Effector memory CD8-positive, alpha-beta T cell (primary cell): ENCODE measurements at regions not wholly inside any gene's neighbourhood (a gene's known extent, or its start where the extent isn't known, plus 50 kb on each side); places are given as distances from the start of the nearest gene placed in this dataset.

Source experiments
- ATAC-seq: fragments of 150-1000 bp; cut with Tn5 transposase; replicated peaks from 2 replicates; pipeline ENCODE4 v1.10.0; 2021; ENCODE audit warnings: mild to moderate bottlenecking, moderate library complexity
- DNase-seq, 3 experiments: peaks; one replicate each; pipeline ENCODE4 v3.0.0; 2021
- H3K27ac Mint-ChIP-seq, 2 donors: one replicate each; pipeline ENCODE4 v1.8.0; 2022; ENCODE audit warnings: mild to moderate bottlenecking in 2 of 2, mixed read lengths in 2 of 2, moderate library complexity in 2 of 2
- H3K27me3 Mint-ChIP-seq, 2 donors: one replicate each; pipeline ENCODE4 v1.8.0; 2022; ENCODE audit warnings: mixed read lengths in 2 of 2
- H3K36me3 Mint-ChIP-seq: one replicate; pipeline ENCODE4 v1.8.0; 2022; ENCODE audit warnings: mild to moderate bottlenecking, moderate library complexity, mixed read lengths; ENCODE audit not compliant: insufficient read depth
- H3K4me1 Mint-ChIP-seq, 2 donors: one replicate each; pipeline ENCODE4 v1.8.0; 2022; ENCODE audit warnings: low read depth in 2 of 2, mixed read lengths in 2 of 2
- H3K4me3 Mint-ChIP-seq, 2 donors: one replicate each; pipeline ENCODE4 v1.8.0; 2022; ENCODE audit warnings: mild to moderate bottlenecking in 2 of 2, mixed read lengths in 2 of 2, moderate library complexity in 2 of 2
- H3K9me3 Mint-ChIP-seq, 2 donors: one replicate each; pipeline ENCODE4 v1.8.0; 2022; ENCODE audit warnings: mixed read lengths in 2 of 2

DNA sequence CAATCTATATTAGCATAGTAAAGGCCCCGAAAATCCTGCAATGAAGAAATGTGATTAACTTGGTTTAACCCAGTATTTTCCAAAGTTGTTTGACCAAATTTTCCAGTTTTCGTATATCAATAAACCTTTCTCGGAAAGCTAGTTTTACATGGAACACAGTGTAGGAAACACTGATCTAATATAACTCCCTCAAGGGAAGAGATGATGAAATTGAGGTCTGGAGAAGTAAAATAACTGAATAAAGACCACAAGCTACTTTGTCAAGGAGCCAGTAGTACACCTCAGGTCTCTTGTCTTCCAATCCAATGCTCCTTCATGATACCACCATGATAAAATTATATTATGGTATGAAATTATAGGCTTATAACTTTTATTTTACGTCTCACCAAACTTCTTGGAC, 118.1 kb upstream of the TARS1 start:
- Mint-ChIP-seq H3K27me3 (peaks cover 0 to 10% of the 10 kb centered on the region in 2 donors), H3K4me3 (no peak overlapping the region), H3K4me1 (no peaks in the 10 kb centered on the region), H3K36me3 (no peaks in the 10 kb centered on the region), H3K9me3 (peaks cover 3 to 10% of the 10 kb centered on the region in 2 donors), H3K27ac (no peak overlapping the region)
- no peak for DNase-seq
- no peak for ATAC-seq

DNA sequence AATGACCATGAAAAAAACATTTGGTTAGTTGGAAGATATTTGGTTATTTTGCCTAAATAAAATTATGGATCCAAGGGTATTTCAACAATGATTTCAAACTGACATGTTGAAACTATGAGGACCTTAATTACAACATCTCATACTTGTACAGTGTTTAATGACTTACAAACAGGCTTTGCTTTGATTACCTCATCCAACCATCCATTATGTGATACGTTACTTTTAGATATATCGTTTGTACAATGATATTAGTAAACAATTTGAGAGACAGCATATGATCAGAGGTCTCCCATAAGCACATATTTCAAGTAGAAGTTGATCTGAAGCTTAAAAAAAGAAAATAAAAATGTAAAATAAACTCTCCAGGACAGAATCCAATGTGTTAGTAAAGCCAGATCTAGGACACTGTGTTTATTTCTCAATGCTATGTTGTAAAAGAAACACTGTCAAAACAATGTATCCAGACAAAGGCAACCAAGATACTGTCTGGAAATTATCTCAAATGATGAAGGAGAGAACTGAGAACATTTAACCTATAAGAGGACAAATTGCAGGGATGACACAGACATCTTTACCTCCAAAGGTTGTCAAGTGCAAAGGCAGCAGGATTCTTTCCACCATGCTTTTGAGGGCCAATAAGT, 116.0 kb upstream of the TARS1 start:
- Mint-ChIP-seq H3K9me3 (peaks cover 3 to 10% of the 10 kb centered on the region in 2 donors), H3K36me3 (no peaks in the 10 kb centered on the region), H3K4me3 (no peak overlapping the region), H3K4me1 (no peaks in the 10 kb centered on the region), H3K27ac (no peak overlapping the region), H3K27me3 (peaks cover 0 to 10% of the 10 kb centered on the region in 2 donors)
- DNase-seq (no peak), ATAC-seq (no peak)

DNA sequence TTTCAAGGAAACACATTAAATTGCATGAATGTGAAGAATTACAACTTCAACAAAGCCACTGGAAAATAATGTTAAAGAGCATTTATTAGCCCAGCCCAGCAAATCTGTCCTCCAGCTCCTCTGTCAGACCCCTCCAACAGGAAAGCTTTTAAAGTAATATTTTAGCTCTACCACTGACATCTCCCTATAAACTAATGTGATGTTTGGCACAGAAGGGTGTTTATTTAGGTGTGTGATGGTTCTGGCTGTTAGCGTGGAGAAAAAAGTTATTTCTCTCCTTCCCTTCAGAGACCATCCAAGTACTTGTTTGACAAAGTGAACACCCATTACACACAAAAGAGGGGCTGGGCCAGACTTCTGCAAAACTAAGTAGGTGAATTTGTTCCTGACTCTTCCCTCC, 111.9 kb upstream of the TARS1 start:
- no peak for ATAC-seq
- no peak for DNase-seq
- H3K4me1 Mint-ChIP-seq, result no peaks in the 10 kb centered on the region
- H3K9me3 Mint-ChIP-seq, result peaks cover 3 to 10% of the 10 kb centered on the region in 2 donors
- H3K27ac Mint-ChIP-seq, result no peak overlapping the region
- no peaks in the 10 kb centered on the region for H3K36me3 Mint-ChIP-seq
- H3K27me3 Mint-ChIP-seq, result peaks cover 0 to 10% of the 10 kb centered on the region in 2 donors
- H3K4me3 Mint-ChIP-seq, result no peak overlapping the region

DNA sequence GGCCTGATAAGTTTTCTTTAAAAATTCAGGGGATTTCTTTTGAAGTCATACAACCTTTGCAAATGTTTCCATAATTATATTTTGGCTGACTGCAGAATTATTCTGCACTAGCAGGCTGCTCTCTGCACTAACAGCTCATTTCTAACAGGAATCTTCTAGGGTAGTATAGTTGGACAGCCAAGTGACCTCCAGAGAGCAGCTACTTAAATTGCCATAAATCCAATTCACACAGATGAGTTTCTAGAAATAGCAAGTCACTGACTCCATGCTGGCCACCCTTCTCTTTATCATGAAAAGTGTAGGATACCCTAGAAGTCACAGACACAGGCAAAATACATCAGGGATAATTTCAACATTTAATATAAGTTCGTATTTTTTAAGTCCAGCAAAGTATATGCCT, 110.9 kb upstream of the TARS1 start:
- H3K4me3 Mint-ChIP-seq, result no peak overlapping the region
- H3K27me3 Mint-ChIP-seq, result peaks cover 0 to 10% of the 10 kb centered on the region in 2 donors
- ATAC-seq, result no peak
- no peaks in the 10 kb centered on the region for H3K4me1 Mint-ChIP-seq
- no peak for DNase-seq
- H3K9me3 Mint-ChIP-seq, result peaks cover 3 to 10% of the 10 kb centered on the region in 2 donors
- no peak overlapping the region for H3K27ac Mint-ChIP-seq
- H3K36me3 Mint-ChIP-seq, result no peaks in the 10 kb centered on the region

DNA sequence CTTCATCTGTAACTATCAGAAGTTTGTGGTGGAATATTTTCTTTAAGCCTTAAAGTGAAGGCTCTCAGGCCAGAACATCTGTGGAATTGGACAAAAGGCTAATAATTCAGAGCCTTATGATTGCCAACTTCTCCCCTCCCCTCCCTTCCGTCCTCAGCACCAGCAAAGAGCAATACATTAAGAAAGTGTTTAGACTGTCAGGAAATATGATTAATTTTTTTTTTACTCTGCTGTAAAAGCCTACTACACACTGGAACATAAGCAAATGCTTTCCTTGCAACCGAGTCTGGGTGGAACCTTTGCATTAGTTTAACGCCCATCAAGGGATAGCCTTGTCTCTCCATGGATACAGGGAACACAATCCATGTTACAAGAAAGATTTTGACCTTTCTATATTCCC, 110.3 kb upstream of the TARS1 start:
- Mint-ChIP-seq H3K9me3 (peaks cover 3 to 10% of the 10 kb centered on the region in 2 donors), H3K4me3 (no peak overlapping the region), H3K36me3 (no peaks in the 10 kb centered on the region), H3K27me3 (peaks cover 0 to 10% of the 10 kb centered on the region in 2 donors), H3K4me1 (no peaks in the 10 kb centered on the region), H3K27ac (no peak overlapping the region)
- ATAC-seq, result no peak
- no peak for DNase-seq

DNA sequence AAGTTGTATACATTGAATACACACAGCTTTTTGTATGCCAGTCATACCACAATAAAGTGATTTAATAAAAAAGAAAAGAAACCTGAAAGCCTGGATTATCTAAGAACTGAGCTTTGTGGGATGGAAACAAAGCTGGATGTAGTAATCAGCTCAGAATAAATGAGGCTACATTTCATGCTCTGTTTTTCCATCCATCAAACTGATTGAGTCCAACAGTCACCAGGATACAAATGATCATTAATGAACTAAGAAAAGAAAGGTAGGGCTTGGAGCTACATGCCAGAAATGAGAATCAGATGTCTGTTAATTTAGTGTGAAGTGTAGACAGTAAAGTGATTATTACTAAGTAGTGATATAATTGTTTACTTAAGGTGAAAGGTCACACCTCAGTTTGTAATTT, 109.8 kb upstream of the TARS1 start:
- Mint-ChIP-seq H3K4me1 (no peaks in the 10 kb centered on the region), H3K27ac (no peak overlapping the region), H3K36me3 (no peaks in the 10 kb centered on the region), H3K4me3 (no peak overlapping the region), H3K27me3 (peaks cover 0 to 10% of the 10 kb centered on the region in 2 donors), H3K9me3 (peaks cover 3 to 10% of the 10 kb centered on the region in 2 donors)
- ATAC-seq, result no peak
- DNase-seq, result no peak

DNA sequence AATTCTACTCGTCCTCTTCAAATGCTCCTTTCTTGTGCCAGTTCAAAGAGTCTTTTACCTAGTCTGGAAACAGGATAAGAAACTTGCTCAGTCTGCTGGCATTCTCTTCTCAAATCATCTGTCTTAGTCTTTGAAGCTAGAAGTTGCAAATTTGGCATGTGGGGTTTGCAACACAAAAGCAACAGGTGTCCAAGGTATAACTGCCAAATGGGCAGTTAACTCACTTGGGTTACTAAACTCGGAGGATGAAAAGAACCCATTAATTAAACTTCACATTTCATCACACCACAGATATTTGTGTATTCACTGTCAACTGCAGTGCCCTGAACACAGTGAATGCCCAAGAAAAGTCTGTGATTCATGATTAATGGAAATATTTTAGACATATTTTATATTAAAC, 108.0 kb upstream of the TARS1 start:
- Mint-ChIP-seq H3K4me3 (no peak overlapping the region), H3K9me3 (no peaks in the 10 kb centered on the region), H3K4me1 (no peaks in the 10 kb centered on the region), H3K27ac (no peak overlapping the region), H3K36me3 (no peaks in the 10 kb centered on the region), H3K27me3 (no peaks in the 10 kb centered on the region)
- DNase-seq (no peak), ATAC-seq (no peak)

DNA sequence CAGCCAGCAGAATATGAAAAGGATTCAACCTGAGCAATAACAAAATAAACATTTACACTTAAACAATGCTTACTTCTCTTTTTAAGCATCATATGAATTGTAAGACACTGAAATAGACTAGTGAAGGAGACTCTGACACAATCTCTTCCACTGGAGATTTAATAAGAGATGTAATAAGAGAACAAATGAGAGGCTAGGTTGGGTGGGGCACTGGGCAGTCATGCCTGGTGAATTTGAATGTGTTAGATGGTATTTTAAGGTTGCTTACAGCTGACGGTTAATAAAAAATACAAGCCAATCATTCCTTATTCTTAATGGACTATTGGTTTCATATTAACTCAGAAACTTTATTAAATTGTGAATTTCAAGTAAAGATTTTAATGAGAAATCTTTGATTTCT, 105.9 kb upstream of the TARS1 start:
- H3K36me3 Mint-ChIP-seq, result no peaks in the 10 kb centered on the region
- no peak for DNase-seq
- H3K4me1 Mint-ChIP-seq, result no peaks in the 10 kb centered on the region
- H3K9me3 Mint-ChIP-seq, result no peaks in the 10 kb centered on the region
- H3K4me3 Mint-ChIP-seq, result no peak overlapping the region
- no peak for ATAC-seq
- H3K27me3 Mint-ChIP-seq, result no peaks in the 10 kb centered on the region
- H3K27ac Mint-ChIP-seq, result no peak overlapping the region

DNA sequence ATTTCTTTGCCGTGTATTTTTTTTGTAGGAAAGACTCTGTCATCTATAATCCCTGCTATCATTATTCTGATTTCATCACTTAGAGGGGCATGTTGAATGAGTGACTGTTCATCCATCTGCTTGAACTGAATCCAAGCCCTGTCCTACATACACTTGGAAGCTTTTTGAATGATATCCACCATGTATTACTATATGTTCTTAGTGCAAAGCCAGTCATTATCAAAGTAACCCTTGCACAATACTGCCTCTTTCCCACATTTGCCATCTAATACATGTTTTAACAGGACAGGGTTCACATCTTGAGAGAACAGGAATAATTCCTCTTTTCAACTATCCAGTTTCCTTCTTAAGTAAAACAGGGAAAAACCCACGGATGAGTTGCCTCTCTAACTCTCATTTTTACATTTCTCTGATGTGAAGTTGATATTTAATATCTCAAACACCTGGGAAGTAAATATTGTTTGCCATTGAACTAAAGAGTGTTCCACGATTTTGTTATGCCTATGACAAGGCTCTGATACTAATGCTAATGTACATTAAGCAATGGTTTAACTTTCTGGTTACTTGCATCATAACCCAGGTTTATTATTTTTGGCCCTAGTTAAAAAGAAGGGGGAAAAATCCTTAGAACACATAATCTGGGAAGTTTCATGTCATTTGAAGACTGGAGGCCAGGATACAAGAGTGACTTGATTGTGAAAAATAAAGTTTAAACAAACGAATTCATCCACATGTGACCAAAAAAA, 103.7 kb upstream of the TARS1 start:
- Mint-ChIP-seq H3K36me3 (no peaks in the 10 kb centered on the region), H3K27me3 (no peaks in the 10 kb centered on the region), H3K9me3 (peaks cover 0 to 3% of the 10 kb centered on the region in 2 donors), H3K4me1 (no peaks in the 10 kb centered on the region), H3K27ac (no peak overlapping the region), H3K4me3 (no peak overlapping the region)
- ATAC-seq (no peak), DNase-seq (no peak)

DNA sequence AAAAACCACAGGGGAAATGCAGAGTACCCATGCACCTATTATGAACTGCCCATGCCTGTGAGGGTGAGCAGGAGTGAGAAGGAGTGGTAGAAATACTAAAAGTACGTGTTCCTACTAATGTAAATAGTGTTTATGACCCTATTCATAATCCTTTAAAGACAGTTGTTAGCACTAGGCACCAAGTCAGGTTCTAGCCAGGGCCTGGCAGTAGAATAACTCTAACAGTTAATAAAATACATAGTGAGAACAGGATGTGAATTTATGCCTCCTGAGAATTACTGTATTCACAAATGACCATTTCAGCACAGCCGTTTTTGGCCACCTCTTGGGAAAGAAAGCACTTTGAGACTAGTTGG, 103.2 kb upstream of the TARS1 start:
- Mint-ChIP-seq H3K4me1 (no peaks in the 10 kb centered on the region), H3K27me3 (no peaks in the 10 kb centered on the region), H3K36me3 (no peaks in the 10 kb centered on the region), H3K4me3 (no peak overlapping the region), H3K27ac (no peak overlapping the region), H3K9me3 (peaks cover 0 to 6% of the 10 kb centered on the region in 2 donors)
- DNase-seq (no peak), ATAC-seq (no peak)

DNA sequence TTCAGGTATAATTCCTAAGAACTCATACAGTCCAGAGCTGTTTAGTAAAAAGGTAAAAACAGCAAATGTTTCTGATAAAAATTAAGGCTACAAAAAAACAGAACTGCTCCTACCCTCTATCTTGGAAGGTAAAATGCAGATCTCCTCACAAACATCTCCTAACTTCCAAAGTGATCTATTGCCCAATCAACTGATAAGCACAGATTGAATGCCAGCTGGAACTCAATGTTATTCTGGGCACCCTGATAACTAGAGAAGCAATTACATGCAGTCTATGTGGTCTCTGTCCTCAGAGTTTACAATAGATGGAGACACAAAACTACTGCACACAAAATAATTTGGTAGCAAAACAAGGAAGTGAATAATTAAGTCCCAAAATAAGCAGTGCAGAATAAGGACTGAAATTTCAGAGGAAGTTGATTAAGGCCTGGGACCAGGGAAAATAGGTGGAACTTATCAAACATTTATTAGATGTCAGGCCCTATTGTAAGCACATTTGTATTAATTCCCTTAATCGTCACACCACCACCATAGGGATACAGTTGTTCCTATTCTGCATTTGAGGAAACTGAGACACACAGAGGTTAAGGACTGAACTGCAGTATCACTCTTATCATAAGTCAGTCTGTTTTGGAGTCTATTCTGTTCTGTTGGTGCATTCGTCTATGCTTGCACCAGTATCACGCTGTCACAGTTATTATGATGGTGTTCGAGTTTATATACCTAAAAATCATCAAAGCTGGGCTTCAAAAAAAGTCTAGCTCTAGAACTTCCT, 102.2 kb upstream of the TARS1 start:
- no peak for ATAC-seq
- no peaks in the 10 kb centered on the region for H3K36me3 Mint-ChIP-seq
- DNase-seq, result no peak
- no peaks in the 10 kb centered on the region for H3K27me3 Mint-ChIP-seq
- H3K27ac Mint-ChIP-seq, result no peak overlapping the region
- no peak overlapping the region for H3K4me3 Mint-ChIP-seq
- peaks cover 0 to 6% of the 10 kb centered on the region in 2 donors for H3K9me3 Mint-ChIP-seq
- no peaks in the 10 kb centered on the region for H3K4me1 Mint-ChIP-seq

DNA sequence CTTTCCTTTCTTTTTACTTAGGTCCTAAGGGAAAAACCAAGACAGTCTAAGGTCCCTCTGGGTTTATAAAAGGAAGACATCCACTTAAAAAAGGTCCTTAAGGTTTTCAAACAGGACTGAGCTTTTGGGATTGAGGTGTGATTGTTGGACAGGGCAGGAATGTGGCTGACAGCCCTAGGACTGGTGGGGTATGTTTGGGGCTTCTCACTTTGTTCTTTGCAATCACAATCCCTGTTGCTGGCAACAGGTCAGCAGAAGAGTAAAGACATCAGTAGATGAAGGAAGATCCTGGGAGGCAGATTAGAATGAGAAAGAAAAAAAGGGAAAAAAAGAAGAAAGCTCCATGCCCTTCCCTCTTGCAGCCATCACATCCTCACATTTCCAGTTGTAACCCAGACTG, 101.4 kb upstream of the TARS1 start:
- Mint-ChIP-seq H3K27me3 (no peaks in the 10 kb centered on the region), H3K27ac (no peak overlapping the region), H3K4me1 (no peaks in the 10 kb centered on the region), H3K36me3 (no peaks in the 10 kb centered on the region), H3K4me3 (no peak overlapping the region), H3K9me3 (peaks cover 0 to 6% of the 10 kb centered on the region in 2 donors)
- DNase-seq (no peak), ATAC-seq (no peak)

DNA sequence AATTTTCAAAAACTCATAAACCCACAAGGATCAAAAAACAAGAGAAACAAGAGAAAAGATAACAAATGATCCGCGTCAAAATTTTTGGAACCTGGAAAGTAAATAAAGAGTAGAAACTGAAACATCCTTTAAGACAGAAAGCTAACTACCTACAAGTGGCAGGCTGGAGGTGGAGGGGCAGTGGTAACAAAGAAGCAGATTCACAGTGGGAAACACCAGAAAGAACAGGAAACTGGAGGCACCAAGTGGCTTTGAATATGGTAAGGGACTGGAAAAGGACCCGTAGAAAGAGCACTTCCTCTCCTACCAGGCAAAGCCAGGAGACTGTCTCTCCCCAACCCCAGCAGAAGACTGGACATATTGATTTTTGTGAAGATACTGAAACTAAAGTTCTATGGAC, 100.6 kb upstream of the TARS1 start:
- H3K27ac Mint-ChIP-seq, result no peak overlapping the region
- ATAC-seq, result no peak
- no peak overlapping the region for H3K4me3 Mint-ChIP-seq
- DNase-seq, result no peak
- no peaks in the 10 kb centered on the region for H3K4me1 Mint-ChIP-seq
- H3K27me3 Mint-ChIP-seq, result no peaks in the 10 kb centered on the region
- no peaks in the 10 kb centered on the region for H3K36me3 Mint-ChIP-seq
- H3K9me3 Mint-ChIP-seq, result peaks cover 0 to 6% of the 10 kb centered on the region in 2 donors

DNA sequence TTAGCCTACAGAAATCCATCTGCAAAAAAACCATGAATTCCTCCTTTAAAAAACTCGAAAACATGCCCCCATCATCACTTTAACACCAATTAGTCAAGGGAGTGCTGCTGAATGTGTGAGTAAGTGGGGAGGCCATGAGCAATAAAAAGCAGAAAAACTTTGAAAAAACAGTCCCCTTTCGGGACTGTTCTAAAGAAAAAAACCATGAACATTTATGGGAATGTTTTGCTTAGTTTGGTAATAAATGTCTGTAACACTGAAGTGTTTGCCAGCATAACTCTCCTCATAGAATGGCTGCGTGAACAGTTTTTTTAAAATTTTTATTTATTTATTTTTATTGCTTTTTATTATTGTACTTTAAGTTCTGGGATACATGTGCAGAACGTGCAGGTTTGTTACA, 99.4 kb upstream of the TARS1 start:
- Mint-ChIP-seq H3K36me3 (no peaks in the 10 kb centered on the region), H3K9me3 (peaks cover 2 to 14% of the 10 kb centered on the region in 2 donors), H3K27ac (no peak overlapping the region), H3K4me1 (no peaks in the 10 kb centered on the region), H3K27me3 (no peaks in the 10 kb centered on the region), H3K4me3 (no peak overlapping the region)
- DNase-seq (no peak), ATAC-seq (no peak)
